ENCODE measurements at regions not wholly inside any gene's neighbourhood (a gene's known extent, or its start where the extent isn't known, plus 50 kb on each side); places are given as distances from the start of the nearest gene placed in this dataset.

DNA sequence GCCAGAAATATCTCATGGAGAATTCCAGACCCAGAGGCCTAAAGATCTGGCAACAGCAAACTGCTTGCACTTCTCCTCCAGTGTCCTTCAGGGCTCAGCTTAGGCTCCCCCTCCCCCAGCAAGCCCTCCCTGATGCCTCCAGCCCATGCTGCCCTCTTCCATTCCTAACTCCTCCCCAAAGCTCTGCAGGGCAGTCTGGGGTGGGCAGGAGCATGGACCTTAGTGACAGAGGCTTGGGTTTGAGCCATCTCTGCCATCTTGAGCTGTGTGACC lies 436.8 kb downstream of the PTPRU start:
- TF ChIP-seq ZBTB40 (IDR thresholded peaks at IDR 0.05) (no peak), ZBTB40 (CRISPR knock-in tag; IDR thresholded peaks at IDR 0.05) (no peak), CREB1 (IDR thresholded peaks at IDR 0.05) (no peak), CREB1 (CRISPR knock-in tag; IDR thresholded peaks at IDR 0.05) (no peak), MED1 (CRISPR knock-in tag; IDR thresholded peaks at IDR 0.05) (no peak), PPARG (CRISPR knock-in tag; conservative IDR thresholded peaks at IDR 0.05) (no peak), MXI1 (IDR thresholded peaks at IDR 0.05; ENCODE audit: borderline replicate concordance, low read depth, low read length) (no peak), ZFP37 (CRISPR knock-in tag; IDR thresholded peaks at IDR 0.05; ENCODE audit: borderline replicate concordance) (no peak), RBFOX2 (IDR thresholded peaks at IDR 0.05; ENCODE audit: low read depth, low read length) (no peak), ZFX (CRISPR knock-in tag; IDR thresholded peaks at IDR 0.05; ENCODE audit: low read depth) (no peak)
- TF ChIP-seq, protein P1, sequence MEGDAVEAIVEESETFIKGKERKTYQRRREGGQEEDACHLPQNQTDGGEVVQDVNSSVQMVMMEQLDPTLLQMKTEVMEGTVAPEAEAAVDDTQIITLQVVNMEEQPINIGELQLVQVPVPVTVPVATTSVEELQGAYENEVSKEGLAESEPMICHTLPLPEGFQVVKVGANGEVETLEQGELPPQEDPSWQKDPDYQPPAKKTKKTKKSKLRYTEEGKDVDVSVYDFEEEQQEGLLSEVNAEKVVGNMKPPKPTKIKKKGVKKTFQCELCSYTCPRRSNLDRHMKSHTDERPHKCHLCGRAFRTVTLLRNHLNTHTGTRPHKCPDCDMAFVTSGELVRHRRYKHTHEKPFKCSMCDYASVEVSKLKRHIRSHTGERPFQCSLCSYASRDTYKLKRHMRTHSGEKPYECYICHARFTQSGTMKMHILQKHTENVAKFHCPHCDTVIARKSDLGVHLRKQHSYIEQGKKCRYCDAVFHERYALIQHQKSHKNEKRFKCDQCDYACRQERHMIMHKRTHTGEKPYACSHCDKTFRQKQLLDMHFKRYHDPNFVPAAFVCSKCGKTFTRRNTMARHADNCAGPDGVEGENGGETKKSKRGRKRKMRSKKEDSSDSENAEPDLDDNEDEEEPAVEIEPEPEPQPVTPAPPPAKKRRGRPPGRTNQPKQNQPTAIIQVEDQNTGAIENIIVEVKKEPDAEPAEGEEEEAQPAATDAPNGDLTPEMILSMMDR (CRISPR knock-in tag; IDR thresholded peaks at IDR 0.05) = no peak
- TF ChIP-seq, protein P2, sequence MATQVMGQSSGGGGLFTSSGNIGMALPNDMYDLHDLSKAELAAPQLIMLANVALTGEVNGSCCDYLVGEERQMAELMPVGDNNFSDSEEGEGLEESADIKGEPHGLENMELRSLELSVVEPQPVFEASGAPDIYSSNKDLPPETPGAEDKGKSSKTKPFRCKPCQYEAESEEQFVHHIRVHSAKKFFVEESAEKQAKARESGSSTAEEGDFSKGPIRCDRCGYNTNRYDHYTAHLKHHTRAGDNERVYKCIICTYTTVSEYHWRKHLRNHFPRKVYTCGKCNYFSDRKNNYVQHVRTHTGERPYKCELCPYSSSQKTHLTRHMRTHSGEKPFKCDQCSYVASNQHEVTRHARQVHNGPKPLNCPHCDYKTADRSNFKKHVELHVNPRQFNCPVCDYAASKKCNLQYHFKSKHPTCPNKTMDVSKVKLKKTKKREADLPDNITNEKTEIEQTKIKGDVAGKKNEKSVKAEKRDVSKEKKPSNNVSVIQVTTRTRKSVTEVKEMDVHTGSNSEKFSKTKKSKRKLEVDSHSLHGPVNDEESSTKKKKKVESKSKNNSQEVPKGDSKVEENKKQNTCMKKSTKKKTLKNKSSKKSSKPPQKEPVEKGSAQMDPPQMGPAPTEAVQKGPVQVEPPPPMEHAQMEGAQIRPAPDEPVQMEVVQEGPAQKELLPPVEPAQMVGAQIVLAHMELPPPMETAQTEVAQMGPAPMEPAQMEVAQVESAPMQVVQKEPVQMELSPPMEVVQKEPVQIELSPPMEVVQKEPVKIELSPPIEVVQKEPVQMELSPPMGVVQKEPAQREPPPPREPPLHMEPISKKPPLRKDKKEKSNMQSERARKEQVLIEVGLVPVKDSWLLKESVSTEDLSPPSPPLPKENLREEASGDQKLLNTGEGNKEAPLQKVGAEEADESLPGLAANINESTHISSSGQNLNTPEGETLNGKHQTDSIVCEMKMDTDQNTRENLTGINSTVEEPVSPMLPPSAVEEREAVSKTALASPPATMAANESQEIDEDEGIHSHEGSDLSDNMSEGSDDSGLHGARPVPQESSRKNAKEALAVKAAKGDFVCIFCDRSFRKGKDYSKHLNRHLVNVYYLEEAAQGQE (IDR thresholded peaks at IDR 0.05; ENCODE audit: borderline replicate concordance in 1 of 2, low read depth in 1 of 2, low read length in 2 of 2) = no peak
- TF ChIP-seq, protein P3, sequence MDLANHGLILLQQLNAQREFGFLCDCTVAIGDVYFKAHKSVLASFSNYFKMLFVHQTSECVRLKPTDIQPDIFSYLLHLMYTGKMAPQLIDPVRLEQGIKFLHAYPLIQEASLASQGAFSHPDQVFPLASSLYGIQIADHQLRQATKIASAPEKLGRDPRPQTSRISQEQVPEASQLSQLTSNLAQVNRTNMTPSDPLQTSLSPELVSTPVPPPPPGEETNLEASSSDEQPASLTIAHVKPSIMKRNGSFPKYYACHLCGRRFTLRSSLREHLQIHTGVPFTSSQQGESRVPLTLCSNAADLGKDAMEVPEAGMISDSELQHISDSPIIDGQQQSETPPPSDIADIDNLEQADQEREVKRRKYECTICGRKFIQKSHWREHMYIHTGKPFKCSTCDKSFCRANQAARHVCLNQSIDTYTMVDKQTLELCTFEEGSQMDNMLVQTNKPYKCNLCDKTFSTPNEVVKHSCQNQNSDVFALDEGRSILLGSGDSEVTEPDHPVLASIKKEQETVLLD (CRISPR knock-in tag; IDR thresholded peaks at IDR 0.05; ENCODE audit: low read depth) = no peak
